Memory B cell (primary cell): ENCODE measurements at regions not wholly inside any gene's neighbourhood (a gene's known extent, or its start where the extent isn't known, plus 50 kb on each side); places are given as distances from the start of the nearest gene placed in this dataset.
"Not testable (repeated sequence)": the region's sequence is repeated elsewhere in the genome, so short reads cannot be mapped to it uniquely, and the experiment has no call there.

ENCODE experiments used
- ATAC-seq: fragments of 150-1000 bp; cut with Tn5 transposase; 2 replicates; pipeline ENCODE4 v1.10.0; 2021; ENCODE audit warnings: low read depth, mild to moderate bottlenecking, moderate library complexity
- DNase-seq, 2 donors: peaks; one replicate each; pipeline ENCODE4 v3.0.0; 2022; ENCODE audit warnings: low spot score in 2 of 2
- H3K27ac Mint-ChIP-seq: one replicate; pipeline ENCODE4 v1.8.0; 2022; ENCODE audit warnings: mild to moderate bottlenecking, moderate library complexity, mixed read lengths
- H3K27me3 Mint-ChIP-seq: one replicate; pipeline ENCODE4 v1.8.0; 2022; ENCODE audit warnings: mixed read lengths
- H3K36me3 Mint-ChIP-seq: one replicate; pipeline ENCODE4 v1.8.0; 2022; ENCODE audit warnings: mild to moderate bottlenecking, mixed read lengths
- H3K4me1 Mint-ChIP-seq: one replicate; pipeline ENCODE4 v1.8.0; 2022; ENCODE audit warnings: mixed read lengths
- H3K4me3 Mint-ChIP-seq: one replicate; pipeline ENCODE4 v1.8.0; 2022; ENCODE audit warnings: mild to moderate bottlenecking, moderate library complexity, mixed read lengths
- H3K9me3 Mint-ChIP-seq: one replicate; pipeline ENCODE4 v1.8.0; 2022; ENCODE audit warnings: mixed read lengths

DNA sequence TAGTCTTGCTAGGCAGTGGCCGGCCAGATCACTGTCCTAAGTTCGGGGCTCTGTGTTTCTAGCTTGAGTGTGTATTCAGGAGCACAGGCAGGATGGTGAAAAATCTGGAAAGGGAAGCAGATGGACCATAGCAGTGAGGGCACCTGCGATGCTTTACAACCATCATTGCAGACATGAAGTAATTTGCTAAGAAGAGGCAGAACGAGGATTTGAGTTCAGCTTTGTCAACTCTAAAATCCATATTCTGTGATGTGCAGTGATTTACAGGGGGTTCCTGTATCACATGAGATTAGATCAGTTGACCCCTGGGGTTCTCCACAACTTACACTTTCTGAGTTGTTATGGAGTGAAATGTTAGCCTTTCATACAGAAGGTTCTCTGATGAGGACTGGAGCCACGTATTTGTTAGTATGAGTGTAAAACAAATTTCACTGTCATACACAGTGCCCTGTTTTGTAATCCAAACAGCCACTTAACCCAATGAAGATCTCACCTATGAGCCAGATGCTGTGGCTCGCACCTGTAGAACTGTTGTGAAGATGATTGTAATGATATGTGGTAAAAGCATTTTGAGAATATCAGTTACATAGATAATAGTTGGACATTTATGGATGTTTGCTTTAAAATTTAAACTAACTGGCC lies 173.0 kb upstream of the VKORC1L1 start:
- H3K36me3 Mint-ChIP-seq, DNase-seq, H3K4me1 Mint-ChIP-seq, H3K9me3 Mint-ChIP-seq, ATAC-seq, H3K4me3 Mint-ChIP-seq, H3K27ac Mint-ChIP-seq, H3K27me3 Mint-ChIP-seq: not testable (repeated sequence)

DNA sequence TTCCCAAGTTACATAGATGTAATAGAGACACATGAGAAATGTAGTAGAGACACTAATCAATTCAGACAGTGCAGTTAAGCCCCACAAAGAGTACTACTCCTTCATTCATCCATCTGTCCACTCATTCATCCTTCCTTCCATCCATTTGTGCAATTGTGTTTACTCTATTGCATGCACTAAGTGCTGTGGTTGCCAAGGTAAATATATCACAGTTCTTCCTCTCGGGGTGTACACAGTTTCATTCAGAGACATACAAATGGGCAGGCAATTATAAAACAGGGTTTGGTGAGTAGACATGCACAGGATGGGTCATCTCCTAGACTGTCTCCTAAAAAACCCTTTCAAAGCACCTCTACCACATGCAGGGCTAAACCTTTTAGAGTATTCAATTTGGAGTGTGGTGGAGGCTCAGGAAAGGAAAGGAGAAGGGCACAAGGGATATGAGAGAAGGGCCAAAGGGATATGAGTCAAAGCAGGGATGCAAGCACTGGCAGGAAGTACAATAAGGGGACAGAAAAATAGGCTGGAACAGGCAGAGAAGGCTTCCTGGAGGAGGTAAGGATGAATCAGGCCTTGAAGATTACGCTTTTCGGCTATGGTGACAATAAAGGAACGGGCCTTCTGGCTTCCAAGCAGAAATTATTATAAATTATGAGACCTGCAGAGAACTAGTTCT lies 153.6 kb upstream of the VKORC1L1 start:
- H3K4me1 Mint-ChIP-seq, H3K9me3 Mint-ChIP-seq, H3K36me3 Mint-ChIP-seq, DNase-seq, H3K27me3 Mint-ChIP-seq, H3K27ac Mint-ChIP-seq, H3K4me3 Mint-ChIP-seq, ATAC-seq: not testable (repeated sequence)

DNA sequence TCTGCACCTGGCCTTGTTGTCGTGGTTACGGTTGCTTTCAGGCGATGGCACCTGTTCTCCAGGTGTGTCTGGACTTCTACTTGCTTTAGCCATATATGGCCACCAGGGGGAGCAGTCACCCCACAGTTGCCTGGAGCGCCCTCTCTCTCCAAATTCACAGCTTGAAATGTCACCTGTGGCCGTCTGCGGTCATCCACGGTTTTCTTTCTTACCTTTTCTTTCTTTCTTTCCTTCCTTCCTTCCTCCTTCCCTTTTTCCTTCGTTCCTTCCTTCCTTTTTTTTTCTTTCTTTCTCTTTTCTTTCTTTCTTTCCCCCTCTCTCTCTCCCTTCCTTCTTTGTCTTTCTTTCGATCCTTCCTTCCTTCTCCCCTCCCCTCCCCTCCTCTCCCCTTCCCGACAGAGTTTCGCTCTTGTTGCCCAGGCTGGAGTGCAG lies 150.5 kb upstream of the VKORC1L1 start:
- DNase-seq (peak; percentile 58 to 64), ATAC-seq (peak; percentile 77)
- Mint-ChIP-seq H3K27me3 (no peaks in the 10 kb centered on the region), H3K4me3 (no peak overlapping the region), H3K4me1 (peaks cover 8% of the 10 kb centered on the region), H3K9me3 (no peaks in the 10 kb centered on the region), H3K27ac (no peak overlapping the region), H3K36me3 (peaks cover 4% of the 10 kb centered on the region)

DNA sequence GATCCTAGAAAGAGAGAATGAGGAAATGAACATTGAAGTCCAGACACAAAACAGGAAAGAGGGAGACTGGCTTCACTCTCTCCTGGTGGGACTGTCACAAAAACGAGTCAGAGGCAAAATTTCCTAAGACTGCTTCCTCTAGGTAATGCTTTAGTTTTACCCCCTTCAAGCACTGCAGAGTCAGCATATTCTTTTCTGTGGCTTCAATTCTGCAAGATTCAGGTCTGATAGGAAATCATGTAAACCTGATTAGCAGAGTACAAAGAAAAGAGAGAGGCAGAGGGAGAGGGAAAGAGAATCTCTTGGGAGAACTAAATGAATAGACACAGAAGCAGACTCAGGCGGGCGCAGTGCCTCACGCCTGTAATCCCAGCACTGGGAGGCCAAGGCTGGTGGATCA lies 145.7 kb upstream of the VKORC1L1 start:
- not testable (repeated sequence) for H3K9me3 Mint-ChIP-seq, H3K27me3 Mint-ChIP-seq, DNase-seq, H3K4me3 Mint-ChIP-seq, H3K4me1 Mint-ChIP-seq, H3K36me3 Mint-ChIP-seq, ATAC-seq, H3K27ac Mint-ChIP-seq

DNA sequence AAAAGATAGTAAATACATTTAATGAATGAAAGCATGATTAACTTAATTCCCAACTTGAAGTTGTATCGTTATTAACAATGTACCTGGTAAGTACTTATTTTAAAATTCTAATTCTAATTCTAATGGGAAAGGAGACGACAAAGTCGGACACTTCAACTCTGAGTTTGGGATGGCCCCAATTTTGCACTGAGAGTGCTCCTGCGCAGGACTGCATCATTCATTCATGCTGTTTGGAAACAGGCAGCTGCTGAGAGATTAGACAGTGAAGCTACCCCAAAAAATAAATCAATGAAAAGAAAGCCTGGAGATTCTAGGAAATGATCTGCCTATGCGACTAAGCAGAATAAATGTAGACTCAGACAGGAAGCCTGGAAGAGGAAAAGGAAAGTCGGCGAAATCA lies 141.7 kb upstream of the VKORC1L1 start:
- H3K4me1 Mint-ChIP-seq: no peaks in the 10 kb centered on the region
- no peak overlapping the region for H3K4me3 Mint-ChIP-seq
- no peaks in the 10 kb centered on the region for H3K27me3 Mint-ChIP-seq
- ATAC-seq (no peak), DNase-seq (no peak)
- H3K36me3 Mint-ChIP-seq: peaks cover 7% of the 10 kb centered on the region
- no peaks in the 10 kb centered on the region for H3K9me3 Mint-ChIP-seq
- no peak overlapping the region for H3K27ac Mint-ChIP-seq

DNA sequence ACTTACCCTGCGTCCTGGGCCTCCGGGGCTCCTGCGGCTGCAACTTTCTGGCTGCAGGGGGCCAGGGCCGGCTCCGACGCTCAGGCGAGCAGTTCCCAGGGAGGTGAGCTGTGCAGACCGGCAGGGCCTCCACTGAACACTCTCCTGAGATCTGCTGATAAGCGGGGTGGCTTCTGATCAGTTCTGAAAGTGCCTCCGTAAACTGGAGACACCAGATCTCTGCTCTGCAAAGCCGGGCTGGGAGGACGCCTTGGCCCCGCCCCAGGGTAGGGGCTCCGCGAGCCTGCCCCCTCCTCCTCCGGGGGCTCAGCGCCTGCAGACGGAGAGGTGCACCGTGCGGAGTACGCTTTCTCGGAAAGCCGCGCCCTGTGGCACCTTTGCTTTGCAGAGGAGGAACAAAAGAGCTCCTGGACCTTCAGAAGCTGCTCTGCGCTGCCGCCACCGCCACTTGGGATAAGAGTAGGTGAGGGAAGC lies 141.3 kb upstream of the VKORC1L1 start:
- Mint-ChIP-seq H3K36me3 (peaks cover 7% of the 10 kb centered on the region), H3K4me1 (no peaks in the 10 kb centered on the region), H3K9me3 (no peaks in the 10 kb centered on the region), H3K4me3 (no peak overlapping the region), H3K27me3 (no peaks in the 10 kb centered on the region), H3K27ac (no peak overlapping the region)
- ATAC-seq (no peak), DNase-seq (no peak)

DNA sequence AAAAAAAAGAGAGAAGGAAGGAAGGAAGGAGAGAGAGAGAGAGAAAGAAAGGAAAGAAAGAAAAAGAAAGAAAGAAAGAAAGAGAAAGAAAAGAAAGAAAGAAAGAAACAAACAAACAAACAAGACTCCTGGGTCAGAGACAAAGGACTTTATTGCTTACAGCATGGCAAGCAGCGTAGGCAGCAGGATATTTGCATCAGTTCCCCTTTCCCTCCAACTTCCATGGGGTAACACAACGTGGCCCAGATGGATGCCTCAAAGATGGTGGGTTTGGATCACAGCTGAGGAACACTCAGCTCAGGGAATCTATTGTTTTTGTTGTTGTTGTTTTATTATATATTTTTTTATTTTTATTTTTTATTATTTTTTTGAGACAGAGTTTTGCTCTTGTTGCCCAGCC lies 128.5 kb upstream of the VKORC1L1 start:
- Mint-ChIP-seq H3K27ac (no peak overlapping the region), H3K27me3 (no peaks in the 10 kb centered on the region), H3K4me3 (no peak overlapping the region), H3K4me1 (peaks cover 5% of the 10 kb centered on the region), H3K9me3 (no peaks in the 10 kb centered on the region), H3K36me3 (peaks cover 10% of the 10 kb centered on the region)
- ATAC-seq (no peak), DNase-seq (no peak)

DNA sequence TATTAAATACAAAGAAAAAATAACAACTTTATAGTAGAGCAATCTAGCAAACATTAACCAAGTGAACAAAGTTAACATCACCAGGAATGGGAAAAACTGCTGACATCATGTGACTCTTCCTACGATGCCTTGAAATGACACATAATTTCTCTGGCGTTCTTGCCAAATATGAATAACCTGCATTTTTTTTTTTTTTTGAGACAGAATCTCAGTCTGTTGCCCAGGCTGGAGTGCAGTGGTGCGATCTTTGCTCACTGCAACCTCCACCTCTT lies 126.5 kb upstream of the VKORC1L1 start:
- ATAC-seq (no peak), DNase-seq (no peak)
- Mint-ChIP-seq H3K4me1 (peaks cover 5% of the 10 kb centered on the region), H3K4me3 (no peak overlapping the region), H3K27ac (no peak overlapping the region), H3K36me3 (peaks cover 4% of the 10 kb centered on the region), H3K27me3 (no peaks in the 10 kb centered on the region), H3K9me3 (no peaks in the 10 kb centered on the region)

DNA sequence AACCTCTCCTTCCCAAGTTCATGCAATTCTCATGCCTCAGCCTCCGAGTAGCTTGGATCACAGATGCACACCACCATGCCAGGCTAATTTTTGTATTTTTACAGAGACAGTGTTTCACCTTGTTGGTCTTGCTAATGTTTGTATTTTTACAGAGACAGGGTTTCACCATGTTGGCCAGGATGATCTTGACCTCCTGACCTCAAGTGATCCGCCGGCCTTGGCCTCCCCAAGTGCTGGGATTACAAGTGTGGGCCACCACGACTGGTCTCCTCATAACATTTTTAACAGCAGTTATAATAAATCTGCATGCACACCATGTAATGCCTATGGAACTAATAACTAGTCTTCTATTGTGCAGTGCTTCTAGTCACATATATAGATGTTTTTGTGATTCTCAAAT lies 123.8 kb upstream of the VKORC1L1 start:
- ATAC-seq: no peak
- H3K4me3 Mint-ChIP-seq: no peak overlapping the region
- H3K27ac Mint-ChIP-seq: no peak overlapping the region
- peaks cover 2% of the 10 kb centered on the region for H3K36me3 Mint-ChIP-seq
- peaks cover 7% of the 10 kb centered on the region for H3K4me1 Mint-ChIP-seq
- no peaks in the 10 kb centered on the region for H3K27me3 Mint-ChIP-seq
- no peak for DNase-seq
- H3K9me3 Mint-ChIP-seq: no peaks in the 10 kb centered on the region

DNA sequence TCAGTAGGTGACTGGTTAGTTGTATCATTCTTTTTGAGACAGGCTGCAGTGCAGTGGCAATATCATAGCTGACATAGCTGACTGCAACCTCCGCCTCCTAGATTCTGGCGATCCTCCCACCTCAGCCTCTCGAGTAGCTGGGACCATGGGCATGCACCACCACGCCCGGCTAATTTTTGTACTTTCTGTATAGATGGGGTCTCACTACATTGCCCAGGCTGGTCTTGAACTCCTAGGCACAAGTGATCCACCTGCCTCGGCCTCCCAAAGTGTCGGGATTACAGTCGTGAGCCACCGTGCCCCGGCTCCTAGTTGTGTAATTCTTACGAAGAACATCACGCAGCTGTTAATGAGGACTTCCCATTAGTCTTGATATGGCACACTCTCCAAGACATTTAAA lies 123.4 kb upstream of the VKORC1L1 start:
- Mint-ChIP-seq H3K27me3 (no peaks in the 10 kb centered on the region), H3K9me3 (no peaks in the 10 kb centered on the region), H3K4me3 (no peak overlapping the region), H3K36me3 (no peaks in the 10 kb centered on the region), H3K4me1 (peaks cover 5% of the 10 kb centered on the region), H3K27ac (no peak overlapping the region)
- ATAC-seq (no peak), DNase-seq (no peak)

DNA sequence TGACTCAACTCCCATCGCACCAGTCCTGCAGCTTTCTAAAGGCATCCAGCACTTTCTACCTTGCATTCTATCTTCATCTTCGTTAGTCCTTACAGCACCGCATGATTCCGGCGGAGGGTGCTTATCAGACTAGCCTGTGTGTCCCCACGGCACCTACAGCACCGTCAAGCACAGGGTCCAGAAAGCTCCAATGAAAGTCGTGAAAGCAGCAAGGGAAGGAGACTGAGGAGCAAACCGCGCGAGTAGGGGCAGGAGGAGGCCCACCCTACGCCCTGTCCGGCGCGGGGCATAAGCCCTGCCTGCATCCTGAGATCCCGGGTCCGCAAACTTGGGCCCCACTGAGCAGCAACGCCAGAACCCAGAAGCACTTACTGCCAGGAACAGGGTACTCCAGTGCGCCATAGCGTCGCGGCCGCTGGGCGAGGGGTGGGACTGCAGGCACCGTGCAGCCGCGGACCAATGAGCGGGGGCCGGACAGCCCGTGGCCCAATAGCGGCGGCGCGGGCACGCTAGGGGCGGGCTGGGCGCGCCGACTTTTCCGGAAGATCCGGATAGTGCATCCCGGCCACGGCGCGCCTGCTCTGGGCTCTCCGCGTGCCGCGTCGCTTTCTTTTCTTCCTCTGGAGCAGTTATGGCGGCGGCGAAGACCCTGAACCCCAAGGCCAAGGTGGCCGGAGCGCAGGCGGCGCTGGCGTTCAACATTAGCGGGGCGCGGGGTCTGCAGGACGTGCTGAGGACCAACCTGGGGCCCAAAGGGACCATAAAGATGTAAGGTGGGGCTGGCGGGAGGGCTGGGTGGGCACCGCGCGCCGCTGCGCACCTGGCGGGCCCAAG lies 122.1 kb upstream of the VKORC1L1 start:
- peak overlapping the region; percentile 91 for H3K27ac Mint-ChIP-seq
- ATAC-seq (peak; percentile 96), DNase-seq (peak; percentile 69 to 78)
- no peaks in the 10 kb centered on the region for H3K36me3 Mint-ChIP-seq
- H3K4me1 Mint-ChIP-seq: peaks cover 5% of the 10 kb centered on the region
- H3K9me3 Mint-ChIP-seq: no peaks in the 10 kb centered on the region
- H3K4me3 Mint-ChIP-seq: peak overlapping the region; percentile 96
- H3K27me3 Mint-ChIP-seq: no peaks in the 10 kb centered on the region

DNA sequence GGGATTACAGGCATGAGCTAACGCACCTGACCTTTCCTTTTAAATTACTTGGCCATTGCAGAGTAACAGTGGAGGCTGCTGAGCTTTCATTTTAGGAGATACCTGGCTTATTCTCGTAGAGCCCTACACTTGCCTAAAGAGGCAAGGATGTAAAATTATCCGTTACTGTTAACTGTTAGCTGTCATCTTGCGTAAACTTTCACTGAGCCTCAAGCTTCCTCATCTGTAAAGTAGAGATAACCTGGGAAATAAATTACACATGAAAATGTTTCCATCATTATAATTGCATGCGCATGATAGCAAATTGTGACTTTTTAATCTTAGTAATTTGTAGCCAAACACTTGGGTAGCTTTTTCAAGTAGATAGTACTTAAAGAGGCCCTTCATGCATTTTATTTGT lies 118.8 kb upstream of the VKORC1L1 start:
- not testable (repeated sequence) for H3K4me3 Mint-ChIP-seq, H3K9me3 Mint-ChIP-seq, ATAC-seq, DNase-seq, H3K36me3 Mint-ChIP-seq, H3K27ac Mint-ChIP-seq, H3K27me3 Mint-ChIP-seq, H3K4me1 Mint-ChIP-seq

DNA sequence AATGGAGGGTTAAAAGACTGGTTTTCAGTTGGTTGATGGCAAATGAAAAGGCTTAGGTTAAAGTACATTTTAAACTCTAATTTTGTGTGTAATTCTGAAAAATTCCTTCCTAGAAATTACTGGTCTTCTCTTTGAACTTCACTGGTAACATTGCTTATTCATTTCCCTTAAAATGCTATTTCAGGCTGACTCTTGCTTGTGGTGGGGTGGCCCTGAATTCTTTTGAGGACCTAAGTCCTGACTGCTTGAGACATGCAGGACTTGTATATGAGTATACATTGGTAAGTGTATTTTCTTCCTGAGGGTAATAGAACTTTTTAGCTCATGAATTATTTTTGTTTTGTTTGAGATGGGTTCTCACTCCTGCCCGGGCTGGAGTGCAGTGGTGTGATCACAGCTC lies 113.9 kb upstream of the VKORC1L1 start:
- not testable (repeated sequence) for H3K4me1 Mint-ChIP-seq, H3K4me3 Mint-ChIP-seq, H3K27ac Mint-ChIP-seq, ATAC-seq, H3K9me3 Mint-ChIP-seq, H3K27me3 Mint-ChIP-seq, DNase-seq
- peaks cover 15% of the 10 kb centered on the region for H3K36me3 Mint-ChIP-seq

DNA sequence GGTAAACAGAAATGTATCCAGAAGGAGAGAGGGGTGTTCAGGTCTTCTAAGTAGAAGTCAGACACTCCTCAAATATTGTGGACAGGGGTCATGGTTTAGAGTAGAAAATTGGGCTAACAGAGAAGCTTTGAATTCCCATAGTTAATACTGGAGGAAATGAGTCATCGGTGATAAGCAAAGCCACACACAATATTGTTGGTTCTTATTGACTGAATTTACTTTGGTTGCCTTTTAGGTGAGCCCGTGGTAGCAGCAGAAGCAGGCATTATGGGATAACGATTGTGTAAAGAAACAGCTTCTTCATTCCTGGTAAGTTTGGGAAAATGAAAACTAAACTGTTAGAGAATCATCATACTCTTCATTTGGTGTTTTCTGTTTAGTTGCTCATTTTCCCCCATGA lies 110.2 kb upstream of the VKORC1L1 start:
- H3K9me3 Mint-ChIP-seq, DNase-seq, H3K27me3 Mint-ChIP-seq, H3K4me1 Mint-ChIP-seq, ATAC-seq, H3K4me3 Mint-ChIP-seq: not testable (repeated sequence)
- H3K27ac Mint-ChIP-seq: peak overlapping the region; percentile 82
- peaks cover 15% of the 10 kb centered on the region for H3K36me3 Mint-ChIP-seq
